Upper lobe of right lung (tissue), 1 donor: ENCODE measurements at regions not wholly inside any gene's neighbourhood (a gene's known extent, or its start where the extent isn't known, plus 50 kb on each side); places are given as distances from the start of the nearest gene placed in this dataset.

Experiments
- ATAC-seq: fragments of 200-7000 bp; cut with Tn5 transposase; one replicate; pipeline ENCODE4 v1.9.1; 2020; ENCODE audit warnings: mild to moderate bottlenecking, moderate library complexity
- DNase-seq: peaks from one replicate; pipeline ENCODE4 v3.0.0-alpha.2; 2020
- H3K27ac ChIP-seq: fragments of 200-600 bp; one replicate; pipeline ENCODE4 v1.8.0; 2022
- H3K27me3 ChIP-seq: fragments of 200-600 bp; one replicate; pipeline ENCODE4 v1.8.0; 2022; ENCODE audit warnings: mild to moderate bottlenecking
- H3K36me3 ChIP-seq: fragments of 200-600 bp; one replicate; pipeline ENCODE4 v1.8.0; 2022
- H3K4me1 ChIP-seq: fragments of 200-600 bp; one replicate; pipeline ENCODE4 v1.8.0; 2022
- H3K4me3 ChIP-seq: fragments of 200-600 bp; one replicate; pipeline ENCODE4 v1.8.0; 2022; ENCODE audit warnings: mild to moderate bottlenecking
- H3K9me3 ChIP-seq: fragments of 200-600 bp; one replicate; pipeline ENCODE4 v1.8.0; 2022
- intact Hi-C: fragments of 100-400 bp; cut with DNase I; formaldehyde crosslinking; loops from one replicate; pipeline ENCODE4 v1.11.0; 2022
- TF ChIP-seq, protein P1 (sequence below): fragments of 200-600 bp; IDR thresholded peaks from one replicate; pipeline ENCODE4 v1.8.0; 2022; ENCODE audit warnings: antibody characterized with exemption
- donor health status: DM: no; HTN: yes; CAD: no; lungs with severe emphysema.

DNA sequence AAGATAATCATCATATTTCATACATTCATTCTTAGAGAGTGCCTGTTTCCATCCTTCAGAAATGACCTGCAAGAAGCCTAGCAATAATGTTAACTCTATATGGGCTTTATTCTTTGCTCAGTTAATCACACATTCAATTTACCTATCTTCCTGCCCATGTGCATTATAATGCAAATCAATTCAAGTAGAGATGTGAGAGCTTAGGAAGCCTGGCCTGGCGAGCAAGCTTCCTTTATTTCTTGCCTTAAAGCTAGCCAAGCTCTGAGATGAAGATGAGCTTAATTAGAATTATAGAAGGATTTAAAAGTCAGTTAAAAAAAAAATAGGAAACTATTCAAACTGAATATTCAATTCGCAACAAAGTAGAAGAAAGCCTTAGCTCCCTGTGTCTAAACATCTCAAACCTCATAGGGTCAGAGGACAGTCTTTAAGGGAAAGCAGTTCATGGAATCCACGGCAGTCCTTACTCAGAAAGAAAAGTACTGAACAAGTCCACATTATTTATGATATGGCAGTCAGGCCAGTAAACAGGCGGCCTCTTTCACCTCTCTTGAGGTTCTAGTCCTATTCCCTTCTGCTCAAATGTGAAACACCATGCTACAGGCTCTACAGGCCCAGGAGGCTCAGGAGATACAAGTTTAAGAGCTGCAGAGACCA is 214.1 kb downstream of the TFEC start:
- TF ChIP-seq, protein P1, sequence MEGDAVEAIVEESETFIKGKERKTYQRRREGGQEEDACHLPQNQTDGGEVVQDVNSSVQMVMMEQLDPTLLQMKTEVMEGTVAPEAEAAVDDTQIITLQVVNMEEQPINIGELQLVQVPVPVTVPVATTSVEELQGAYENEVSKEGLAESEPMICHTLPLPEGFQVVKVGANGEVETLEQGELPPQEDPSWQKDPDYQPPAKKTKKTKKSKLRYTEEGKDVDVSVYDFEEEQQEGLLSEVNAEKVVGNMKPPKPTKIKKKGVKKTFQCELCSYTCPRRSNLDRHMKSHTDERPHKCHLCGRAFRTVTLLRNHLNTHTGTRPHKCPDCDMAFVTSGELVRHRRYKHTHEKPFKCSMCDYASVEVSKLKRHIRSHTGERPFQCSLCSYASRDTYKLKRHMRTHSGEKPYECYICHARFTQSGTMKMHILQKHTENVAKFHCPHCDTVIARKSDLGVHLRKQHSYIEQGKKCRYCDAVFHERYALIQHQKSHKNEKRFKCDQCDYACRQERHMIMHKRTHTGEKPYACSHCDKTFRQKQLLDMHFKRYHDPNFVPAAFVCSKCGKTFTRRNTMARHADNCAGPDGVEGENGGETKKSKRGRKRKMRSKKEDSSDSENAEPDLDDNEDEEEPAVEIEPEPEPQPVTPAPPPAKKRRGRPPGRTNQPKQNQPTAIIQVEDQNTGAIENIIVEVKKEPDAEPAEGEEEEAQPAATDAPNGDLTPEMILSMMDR = no peak
- Histone ChIP-seq H3K9me3 (no peaks in the 10 kb centered on the region), H3K27me3 (peaks cover 4% of the 10 kb centered on the region), H3K36me3 (no peaks in the 10 kb centered on the region), H3K27ac (no peak overlapping the region), H3K4me3 (no peak overlapping the region), H3K4me1 (no peaks in the 10 kb centered on the region)
- DNase-seq (no peak), ATAC-seq (no peak)
- intact Hi-C loops = no loop called here

DNA sequence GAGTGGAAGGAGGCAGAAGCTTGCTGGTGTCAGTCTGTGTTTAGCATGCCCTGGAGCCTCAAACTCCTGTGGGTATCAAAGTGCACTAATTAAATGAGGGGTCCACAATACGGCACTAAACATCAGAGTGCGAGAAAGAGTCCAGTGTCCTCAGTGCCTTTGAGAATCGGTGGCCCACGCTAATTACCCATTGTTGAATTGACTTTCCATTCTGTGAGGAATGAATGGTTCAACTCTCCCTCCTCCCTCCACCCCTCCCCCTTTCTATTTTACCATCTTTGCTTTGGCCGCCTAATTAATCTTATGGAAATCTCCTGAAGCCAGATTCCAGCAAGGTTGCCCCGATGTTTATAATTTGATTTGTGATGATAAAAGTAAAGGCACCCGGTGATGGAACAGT is 217.8 kb downstream of the TFEC start:
- H3K9me3 ChIP-seq = no peaks in the 10 kb centered on the region
- no peak for ATAC-seq
- H3K27me3 ChIP-seq = peaks cover 4% of the 10 kb centered on the region
- no peak overlapping the region for H3K4me3 ChIP-seq
- intact Hi-C loops = no loop called here
- TF ChIP-seq, protein P1 = no peak
- DNase-seq = no peak
- no peak overlapping the region for H3K27ac ChIP-seq
- H3K4me1 ChIP-seq = no peaks in the 10 kb centered on the region
- H3K36me3 ChIP-seq = no peaks in the 10 kb centered on the region

DNA sequence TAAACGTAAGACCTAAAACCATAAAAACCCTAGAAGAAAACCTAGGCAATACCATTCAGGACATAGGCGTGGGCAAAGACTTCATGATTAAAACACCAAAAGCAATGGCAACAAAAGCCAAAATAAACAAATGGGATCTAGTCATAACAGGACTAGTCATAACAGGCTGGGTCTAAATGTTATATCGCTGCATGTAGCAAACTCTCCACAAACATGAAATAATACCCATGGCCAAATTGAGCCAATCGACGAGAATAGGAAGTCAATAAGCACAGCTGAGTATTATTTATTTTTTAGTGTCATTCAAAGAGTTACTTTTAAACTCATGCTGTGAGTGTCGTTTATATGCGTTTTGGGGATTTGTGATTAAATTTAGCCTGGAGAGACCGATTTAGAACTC is 225.1 kb downstream of the TFEC start:
- no peaks in the 10 kb centered on the region for H3K36me3 ChIP-seq
- H3K27me3 ChIP-seq = no peaks in the 10 kb centered on the region
- H3K27ac ChIP-seq = no peak overlapping the region
- intact Hi-C loops = no loop called here
- H3K4me1 ChIP-seq = no peaks in the 10 kb centered on the region
- no peak for ATAC-seq
- no peak overlapping the region for H3K4me3 ChIP-seq
- H3K9me3 ChIP-seq = no peaks in the 10 kb centered on the region
- TF ChIP-seq, protein P1 = no peak
- DNase-seq = no peak

DNA sequence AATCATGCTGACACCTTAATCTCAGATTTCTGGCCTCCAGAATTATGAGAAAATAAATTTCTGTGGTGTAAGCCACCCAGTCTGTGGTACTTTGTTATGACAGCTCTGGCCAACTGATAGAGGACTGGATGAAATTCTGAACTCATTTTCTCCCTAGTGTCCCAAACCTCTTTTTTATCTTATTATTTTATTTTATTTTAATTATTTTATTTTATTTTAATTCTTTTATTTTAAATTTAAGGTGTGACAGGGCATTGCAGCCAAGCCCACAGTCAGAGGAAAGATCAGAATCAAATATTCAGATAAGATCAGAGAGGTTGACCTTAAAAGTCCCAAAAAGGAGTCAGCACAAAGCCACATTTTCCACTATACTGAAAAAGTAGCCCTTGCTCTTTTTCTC is 228.1 kb downstream of the TFEC start:
- TF ChIP-seq, protein P1 = no peak
- ATAC-seq (no peak), DNase-seq (no peak)
- intact Hi-C loops = no loop called here
- Histone ChIP-seq H3K27ac (no peak overlapping the region), H3K4me1 (no peaks in the 10 kb centered on the region), H3K27me3 (no peaks in the 10 kb centered on the region), H3K9me3 (no peaks in the 10 kb centered on the region), H3K4me3 (no peak overlapping the region), H3K36me3 (no peaks in the 10 kb centered on the region)

DNA sequence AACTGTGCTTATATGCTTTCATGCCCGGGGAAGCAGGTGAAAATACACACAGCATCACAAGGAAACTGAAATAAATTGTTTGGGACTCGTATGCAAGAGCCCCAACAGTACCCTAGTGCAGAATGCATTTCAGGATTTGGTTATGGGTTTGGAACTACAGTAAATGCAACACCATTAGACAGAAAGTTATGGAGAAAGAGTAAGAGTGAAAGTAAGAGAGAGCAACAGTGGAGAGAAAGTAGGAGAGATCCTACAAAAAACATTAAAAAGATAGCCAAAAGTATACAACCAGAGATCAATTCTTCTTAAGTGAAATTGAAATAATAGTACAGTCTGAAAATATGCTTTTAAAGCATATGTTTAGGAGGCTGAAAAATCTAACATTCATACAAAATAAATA is 231.1 kb downstream of the TFEC start:
- intact Hi-C loops = no loop called here
- Histone ChIP-seq H3K27me3 (no peaks in the 10 kb centered on the region), H3K4me3 (no peak overlapping the region), H3K36me3 (no peaks in the 10 kb centered on the region), H3K9me3 (no peaks in the 10 kb centered on the region), H3K27ac (no peak overlapping the region), H3K4me1 (no peaks in the 10 kb centered on the region)
- no peak for DNase-seq
- ATAC-seq = no peak
- TF ChIP-seq, protein P1 = no peak
